ENCODE measurements at regions not wholly inside any gene's neighbourhood (a gene's known extent, or its start where the extent isn't known, plus 50 kb on each side); places are given as distances from the start of the nearest gene placed in this dataset.

GRCh38 chr15:45980366-45980765 is 345.5 kb downstream of the SQOR start:
- TF ChIP-seq CTCF (IDR thresholded peaks at IDR 0.05; ENCODE audit: low read length) (no peak), EZH2phosphoT487 (IDR thresholded peaks at IDR 0.05; ENCODE audit: low read length) (no peak)

All from MM.1S (cell line).